HG02610 (cell line): ENCODE measurements at regions not wholly inside any gene's neighbourhood (a gene's known extent, or its start where the extent isn't known, plus 50 kb on each side); places are given as distances from the start of the nearest gene placed in this dataset.
"Not testable (repeated sequence)": the region's sequence is repeated elsewhere in the genome, so short reads cannot be mapped to it uniquely, and the experiment has no call there.

Experiments
- ATAC-seq: cut with Tn5 transposase; IDR thresholded peaks from one replicate; pipeline ENCODE4 v1.9.1; 2021; ENCODE audit warnings: mild to moderate bottlenecking, moderate library complexity; ENCODE audit not compliant: unreplicated experiment

DNA sequence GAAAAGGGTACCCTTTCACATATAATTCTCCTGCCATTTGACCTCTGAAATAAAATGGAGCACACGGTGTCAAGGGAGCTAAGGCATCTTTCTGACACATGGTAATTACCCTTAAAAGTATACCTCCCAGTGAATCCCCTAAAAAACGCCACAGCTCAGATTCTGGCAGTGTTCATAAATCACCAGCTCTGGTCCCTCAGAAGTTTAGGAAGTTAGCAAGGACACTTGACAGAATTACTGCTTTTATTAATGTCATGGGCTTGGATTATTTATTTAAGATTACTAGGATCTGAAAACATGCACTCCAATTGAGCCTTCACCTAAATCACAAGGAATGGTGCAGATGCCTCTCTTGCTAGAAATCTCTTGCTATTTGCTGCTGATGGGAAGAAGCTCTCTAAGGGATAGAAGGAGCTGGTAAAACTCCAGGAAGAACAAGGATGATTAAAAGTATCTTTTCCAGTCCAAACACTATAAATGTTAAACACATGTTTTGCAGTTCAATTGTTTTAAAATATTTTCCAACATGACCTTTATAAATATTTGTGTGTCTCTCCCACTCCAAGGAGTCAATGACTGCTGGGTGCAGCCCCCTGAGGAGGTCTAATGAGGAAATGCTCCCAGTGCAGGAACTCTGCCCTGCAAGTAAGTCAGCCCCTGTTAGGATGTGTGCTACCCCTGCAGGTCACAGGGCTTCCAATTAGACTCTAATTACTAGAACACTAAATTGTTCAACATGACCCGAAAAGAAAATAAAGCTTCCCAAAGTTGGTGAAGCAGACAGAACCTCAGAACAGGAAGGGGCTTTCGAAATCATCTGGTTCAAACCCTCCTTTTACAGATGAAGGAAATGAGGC, 230.3 kb downstream of the TFAP2A start:
- ATAC-seq: no peak

- ATAC-seq: no peak
Observed at GRCh38 chr6:10180138-10181074, 234.5 kb downstream of the TFAP2A start.

DNA sequence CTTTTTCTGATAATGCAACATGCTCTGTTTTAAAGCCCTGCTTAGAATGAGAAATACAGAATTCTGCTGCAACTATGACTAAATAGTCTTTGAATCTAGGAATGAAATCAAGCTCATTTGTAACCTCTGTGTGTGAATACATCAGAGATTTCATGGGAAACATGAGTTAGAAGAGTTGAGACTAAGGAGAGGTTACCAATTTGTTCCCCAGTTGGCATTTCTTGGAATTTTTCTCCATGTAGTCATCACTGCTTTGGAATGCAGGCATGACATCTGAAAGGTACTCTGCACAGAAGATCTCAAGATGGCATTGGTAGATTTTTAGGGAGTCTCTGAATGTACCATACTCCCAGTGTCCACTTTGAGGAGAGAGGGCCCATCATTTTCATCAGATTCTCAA, 237.2 kb downstream of the TFAP2A start:
- ATAC-seq: no peak

DNA sequence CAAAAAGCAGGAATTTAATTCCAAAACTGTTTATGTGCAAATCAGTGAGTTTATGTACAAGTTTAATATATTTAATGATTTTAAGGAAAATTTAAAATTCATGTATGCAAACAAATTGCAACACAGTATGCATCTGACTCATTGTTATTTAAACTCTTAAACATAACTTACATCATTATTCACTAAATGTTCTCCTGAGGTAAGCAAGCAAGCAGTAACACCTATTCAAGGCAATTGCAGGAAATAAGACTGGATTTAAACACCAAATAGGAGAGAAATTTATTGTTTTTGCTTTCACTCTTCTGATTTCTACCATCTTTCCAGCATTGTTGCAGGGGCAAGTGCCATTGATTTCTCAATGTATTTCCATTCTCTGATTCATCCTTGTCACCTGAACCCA, 239.5 kb downstream of the TFAP2A start:
- no peak for ATAC-seq

- no peak for ATAC-seq
Observed at GRCh38 chr6:10174761-10175160, 240.1 kb downstream of the TFAP2A start.

DNA sequence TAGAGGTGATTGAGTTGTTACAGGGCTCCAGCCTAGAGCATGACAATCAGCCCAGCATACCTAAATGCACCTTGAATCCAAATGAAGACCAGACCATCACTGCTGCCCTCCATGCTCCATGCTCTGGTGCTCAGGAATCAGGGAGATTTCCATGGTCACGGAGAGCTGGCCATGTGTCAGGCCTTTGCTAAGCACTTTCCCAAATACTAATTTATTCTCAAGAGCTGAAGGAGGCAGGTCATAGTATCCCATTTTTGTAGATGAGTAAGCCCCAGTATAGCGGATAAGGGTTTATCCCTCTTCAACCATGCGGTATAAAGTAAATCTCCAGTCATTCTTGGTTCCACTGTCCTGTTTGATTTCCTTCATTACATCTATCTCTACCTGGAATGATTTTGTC, 240.8 kb downstream of the TFAP2A start:
- no peak for ATAC-seq

DNA sequence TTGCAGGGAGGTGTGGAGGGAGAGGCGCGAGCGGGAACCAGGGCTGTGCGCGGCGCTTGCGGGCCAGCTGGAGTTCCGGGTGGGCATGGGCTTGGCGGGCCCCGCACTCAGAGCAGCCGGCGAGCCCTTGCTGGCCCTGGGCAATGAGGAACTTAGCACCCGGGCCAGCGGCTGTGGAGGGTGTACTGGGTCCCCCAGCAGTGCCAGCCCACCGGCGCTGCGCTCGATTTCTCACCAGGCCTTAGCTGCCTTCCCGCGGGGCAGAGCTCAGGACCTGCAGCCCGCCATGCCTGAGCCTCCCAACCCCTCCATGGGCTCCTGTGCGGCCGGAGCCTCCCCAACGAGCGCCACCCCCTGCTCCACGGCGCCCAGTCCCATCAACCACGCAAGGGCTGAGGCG, 243.2 kb downstream of the TFAP2A start:
- not testable (repeated sequence) for ATAC-seq

DNA sequence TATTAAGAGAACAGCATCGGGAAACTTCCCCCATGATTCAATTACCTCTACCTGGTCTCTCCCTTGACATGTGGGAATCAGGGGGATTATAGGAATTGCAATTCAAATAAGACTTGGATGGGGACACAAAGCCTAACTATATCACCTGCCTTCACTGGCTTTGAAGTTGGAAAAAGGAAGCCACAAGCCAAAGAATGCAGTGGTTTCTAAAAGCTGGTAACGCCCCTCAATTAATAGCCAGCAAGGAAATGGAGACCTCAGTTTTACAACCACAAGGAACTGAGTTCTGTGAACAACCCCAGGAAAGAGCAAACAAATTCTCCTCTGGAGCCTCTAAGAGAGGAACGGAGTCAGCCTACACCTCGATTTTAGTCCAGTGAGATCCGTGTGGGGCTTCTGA, 244.1 kb downstream of the TFAP2A start:
- ATAC-seq: no peak

DNA sequence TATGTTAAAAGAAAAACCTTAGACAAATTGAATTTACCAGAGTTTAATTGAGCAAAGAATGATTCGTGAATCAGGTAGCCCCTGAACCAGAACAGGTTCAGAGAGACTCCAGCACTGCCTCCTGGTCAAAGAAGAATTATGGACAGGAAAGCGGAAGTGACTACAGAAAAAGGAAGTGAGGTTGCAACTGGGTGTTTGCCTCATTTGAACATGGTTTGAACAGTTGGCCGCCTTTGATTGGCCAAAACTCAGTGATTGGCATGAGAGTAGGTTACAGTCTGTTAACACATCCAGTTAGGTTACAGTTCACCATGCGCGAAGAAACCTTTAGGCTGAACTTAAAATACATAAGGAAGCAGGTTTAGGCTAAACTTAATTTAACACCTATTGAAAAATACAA, 248.8 kb downstream of the TFAP2A start:
- ATAC-seq: no peak

- ATAC-seq: no peak
Observed at GRCh38 chr6:10163203-10163962, 251.5 kb downstream of the TFAP2A start.

- no peak for ATAC-seq
Observed at GRCh38 chr6:10156875-10157274, 258.0 kb downstream of the TFAP2A start.

DNA sequence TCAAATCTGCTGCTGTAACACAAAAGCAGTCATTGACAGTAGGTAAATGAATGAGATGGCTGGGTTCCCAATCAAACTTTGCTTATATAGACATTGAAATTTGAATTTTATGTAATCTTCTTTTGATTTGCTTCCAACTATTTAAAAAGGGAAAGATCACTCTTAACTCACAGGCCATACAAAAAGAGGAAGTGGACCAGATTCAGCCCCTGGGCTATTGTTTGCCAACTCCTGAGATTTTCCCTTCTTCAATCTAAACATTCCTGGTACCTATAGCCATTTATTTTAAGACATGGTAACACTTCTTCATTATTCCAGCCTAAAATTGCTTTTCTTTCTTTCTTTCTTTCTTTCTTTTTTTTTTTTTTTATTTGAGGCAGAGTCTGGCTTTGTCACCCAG, 260.6 kb downstream of the TFAP2A start:
- ATAC-seq: no peak

DNA sequence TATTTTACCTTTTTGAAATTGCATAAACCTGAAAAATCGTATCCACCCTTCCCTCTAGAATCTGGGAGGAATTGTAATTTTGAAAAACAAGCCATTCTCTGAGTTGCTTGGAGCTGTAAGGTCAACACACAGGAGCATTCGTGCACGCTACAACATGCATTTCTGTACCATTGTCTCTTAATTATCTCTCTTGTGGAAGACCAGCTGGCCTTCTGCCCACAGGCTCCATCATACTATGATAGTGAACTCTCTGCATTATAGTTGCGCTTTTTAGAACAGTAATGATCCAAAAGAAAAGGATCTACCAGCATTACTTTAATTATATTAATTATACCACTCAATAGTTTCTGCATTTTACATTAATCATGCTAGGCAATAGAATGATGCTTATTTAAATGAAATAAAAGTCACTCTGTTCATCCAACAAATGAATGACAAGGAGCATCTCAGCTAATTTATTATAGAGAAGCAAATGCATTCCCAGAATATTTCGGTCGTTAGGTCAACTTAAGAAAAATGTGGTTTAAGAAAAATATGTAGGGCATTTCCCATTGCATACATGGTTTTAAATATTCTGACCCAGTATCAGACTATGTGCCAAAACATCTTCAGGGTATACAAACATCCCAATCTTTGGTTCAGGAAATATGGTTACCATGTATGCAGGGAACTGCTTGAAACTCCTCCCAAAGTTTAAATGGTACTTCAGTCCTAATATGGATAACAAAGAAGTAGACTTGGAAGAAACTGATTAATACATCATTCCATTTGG, 263.5 kb downstream of the TFAP2A start:
- ATAC-seq: no peak

- no peak for ATAC-seq
Observed at GRCh38 chr6:10149603-10150002, 265.3 kb downstream of the TFAP2A start.

DNA sequence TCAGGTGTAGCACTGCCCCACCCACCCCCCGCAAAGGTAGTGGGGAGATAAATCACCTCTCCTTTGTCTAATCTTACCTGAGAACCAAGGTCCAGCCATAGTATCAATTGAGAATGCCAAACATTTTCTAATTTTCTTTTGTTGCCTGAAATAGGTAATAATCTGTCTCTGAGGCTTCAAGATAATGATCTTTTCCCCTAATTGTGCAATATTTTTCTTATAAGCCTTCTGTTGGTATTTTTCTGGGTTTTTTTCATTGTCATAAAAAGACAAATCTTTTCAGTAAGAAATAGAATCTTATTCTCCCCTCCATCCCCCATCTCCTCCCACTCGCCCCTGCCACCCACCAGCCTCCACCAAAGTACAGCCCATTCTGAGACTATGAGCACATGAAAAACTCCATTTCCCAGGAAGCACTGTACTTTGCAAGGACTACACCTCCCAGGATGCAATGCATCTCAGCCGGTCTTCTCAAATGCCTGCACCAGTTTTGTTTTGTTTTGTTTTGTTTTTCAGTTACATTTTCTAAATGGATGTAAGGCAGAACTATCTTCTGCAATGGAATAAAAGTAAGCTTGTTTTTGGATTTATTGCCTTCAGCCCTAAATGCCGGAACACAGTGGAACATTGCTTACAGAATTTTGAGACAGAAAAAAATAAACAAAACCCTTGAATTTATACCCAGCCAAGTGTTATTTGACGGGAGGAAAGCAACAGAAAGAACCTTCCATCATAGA, 268.0 kb downstream of the TFAP2A start:
- peak; percentile 100 for ATAC-seq

DNA sequence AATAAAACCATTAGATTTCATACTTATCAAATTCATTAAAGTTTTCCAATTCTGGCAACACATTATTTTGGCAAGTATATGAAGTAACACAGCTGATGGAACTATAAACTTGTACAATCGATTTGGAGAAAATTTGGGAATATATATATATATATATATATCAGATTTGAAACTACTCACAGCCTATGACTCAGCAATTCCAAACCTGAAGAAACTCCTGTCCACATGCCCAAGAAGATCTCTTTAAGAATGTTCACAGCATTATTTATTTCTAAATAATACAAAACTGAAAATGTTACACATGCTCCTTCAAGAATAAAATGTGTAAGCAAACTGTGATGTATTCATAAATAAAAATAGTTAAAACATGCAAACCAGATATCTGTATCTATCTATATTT, 270.1 kb downstream of the TFAP2A start:
- ATAC-seq: no peak

- ATAC-seq: no peak
Observed at GRCh38 chr6:10141746-10142443, 273.0 kb downstream of the TFAP2A start.

DNA sequence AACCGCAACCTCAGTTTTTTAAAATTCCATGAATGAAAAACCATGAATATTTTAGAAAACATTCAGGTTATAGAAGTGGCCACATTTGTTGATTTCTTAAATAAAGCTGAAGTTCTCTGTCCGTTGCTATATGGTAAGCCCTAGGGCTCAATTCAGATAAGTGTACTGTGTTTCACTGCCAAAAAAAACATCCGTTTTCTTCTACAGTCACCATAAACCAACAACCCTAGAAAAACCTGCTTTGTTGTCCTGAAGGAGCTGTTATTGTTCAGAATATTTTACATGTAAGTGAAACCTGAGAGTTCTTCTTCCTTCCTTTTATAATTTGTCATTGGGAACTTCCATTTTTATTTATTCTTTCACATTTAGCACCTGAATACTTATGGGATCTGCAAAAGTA, 274.1 kb downstream of the TFAP2A start:
- ATAC-seq: no peak

GRCh38 chr6:10140136-10140535, 274.7 kb downstream of the TFAP2A start:
- no peak for ATAC-seq
